Ramos (cell line): ENCODE measurements at regions not wholly inside any gene's neighbourhood (a gene's known extent, or its start where the extent isn't known, plus 50 kb on each side); places are given as distances from the start of the nearest gene placed in this dataset.

Experiments used
- in situ Hi-C: fragments of 300-500 bp; cut with MboI; formaldehyde crosslinking; loops from one replicate; pipeline ENCODE4 v1.14.3; 2022; ENCODE audit warnings: low sequenced_read_pairs; ENCODE audit not compliant: unreplicated experiment

DNA sequence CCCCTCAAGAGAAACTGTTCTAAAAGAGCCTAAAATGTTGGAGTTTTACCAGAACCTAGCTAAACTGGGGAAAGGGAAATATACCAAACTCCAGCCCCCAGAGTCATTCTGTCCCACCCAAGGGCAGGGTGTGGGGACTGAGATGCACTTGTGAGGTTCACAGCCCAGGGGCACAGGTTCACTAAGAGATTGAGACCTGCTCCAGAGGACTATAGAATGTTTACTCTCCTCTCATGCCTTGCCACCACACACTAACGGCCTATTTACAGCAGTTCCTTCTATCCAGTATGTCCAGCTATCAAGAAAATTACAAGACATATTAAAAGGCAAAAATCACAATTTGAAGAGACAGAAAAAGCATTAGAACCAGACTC is 60.6 kb upstream of the PARP11 start:
- in situ Hi-C loops, result no loop called here

DNA sequence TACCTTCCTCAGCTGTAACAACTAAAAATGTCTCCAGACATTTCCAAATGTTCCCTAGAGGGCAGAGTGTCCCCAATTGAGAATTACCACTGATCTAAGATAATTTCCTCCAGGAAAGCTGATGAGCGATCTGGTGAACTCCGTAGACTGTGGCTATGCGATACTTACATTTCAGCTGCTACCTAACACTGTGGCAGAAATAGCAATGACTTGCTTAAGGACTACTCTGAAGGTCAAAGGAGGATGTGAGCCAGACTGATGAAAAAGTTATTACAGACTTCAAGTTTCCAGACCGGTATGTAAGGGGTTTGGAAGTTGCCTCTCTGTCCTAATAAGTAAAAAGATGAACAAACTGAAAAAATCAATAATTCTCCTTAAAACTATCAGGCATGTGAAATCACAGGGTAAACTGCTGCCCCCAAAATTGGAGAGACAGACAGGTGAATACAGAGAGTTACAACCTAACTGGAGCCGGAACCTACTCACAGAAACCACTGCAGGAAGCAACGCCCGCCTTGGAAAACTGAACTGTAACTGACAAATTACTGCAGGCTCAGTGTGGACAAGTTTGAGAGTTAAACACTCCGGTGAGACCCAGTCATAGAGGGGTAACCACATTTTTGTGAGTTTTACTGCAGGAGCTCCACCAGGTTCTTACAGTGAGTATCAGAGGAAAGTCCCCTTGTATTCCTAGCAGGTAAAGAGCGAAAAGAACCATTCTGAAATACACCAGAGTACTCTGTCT is 60.0 kb upstream of the PARP11 start:
- in situ Hi-C loops, result no loop called here

DNA sequence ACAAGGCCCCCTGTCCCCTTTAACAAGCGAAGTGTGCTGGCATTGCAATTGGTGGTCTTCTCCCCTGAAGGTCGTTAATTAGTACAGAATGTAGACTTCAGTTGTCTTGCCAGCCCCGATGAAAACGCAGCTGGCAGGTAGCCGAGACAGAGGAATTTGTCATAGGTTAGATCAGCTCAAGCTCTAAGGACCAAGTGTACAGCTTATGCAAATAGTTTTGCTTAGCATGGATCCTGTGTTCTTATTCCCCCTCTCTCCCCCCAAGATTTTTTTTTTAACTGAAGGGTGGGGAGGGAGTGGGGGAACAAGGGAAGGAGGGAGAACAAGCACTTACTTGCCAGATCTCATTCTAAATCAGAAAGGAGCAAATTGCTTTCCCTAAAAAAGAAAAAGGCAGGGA is 58.6 kb upstream of the PARP11 start:
- in situ Hi-C loops, result no loop called here

DNA sequence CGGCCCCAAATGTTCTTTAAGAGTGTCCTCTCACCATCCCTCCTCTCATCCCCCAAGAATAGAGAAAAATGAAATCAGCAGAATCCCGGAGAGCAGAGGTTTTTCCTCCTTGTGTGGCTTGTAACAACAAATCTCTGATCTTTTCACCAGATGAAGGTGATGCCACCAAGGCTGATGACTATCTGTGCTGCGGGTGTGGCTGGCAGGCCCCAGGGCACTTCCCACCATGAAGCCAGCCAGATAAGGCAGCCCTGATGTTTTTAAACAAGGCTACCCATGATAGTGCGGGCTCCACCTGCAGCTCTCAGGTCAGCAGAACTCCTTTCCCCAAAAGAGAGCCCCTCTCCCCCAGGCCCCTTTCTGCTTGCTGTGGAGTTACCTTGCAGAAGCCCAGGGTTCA is 58.0 kb upstream of the PARP11 start:
- in situ Hi-C loops, result no loop called here

DNA sequence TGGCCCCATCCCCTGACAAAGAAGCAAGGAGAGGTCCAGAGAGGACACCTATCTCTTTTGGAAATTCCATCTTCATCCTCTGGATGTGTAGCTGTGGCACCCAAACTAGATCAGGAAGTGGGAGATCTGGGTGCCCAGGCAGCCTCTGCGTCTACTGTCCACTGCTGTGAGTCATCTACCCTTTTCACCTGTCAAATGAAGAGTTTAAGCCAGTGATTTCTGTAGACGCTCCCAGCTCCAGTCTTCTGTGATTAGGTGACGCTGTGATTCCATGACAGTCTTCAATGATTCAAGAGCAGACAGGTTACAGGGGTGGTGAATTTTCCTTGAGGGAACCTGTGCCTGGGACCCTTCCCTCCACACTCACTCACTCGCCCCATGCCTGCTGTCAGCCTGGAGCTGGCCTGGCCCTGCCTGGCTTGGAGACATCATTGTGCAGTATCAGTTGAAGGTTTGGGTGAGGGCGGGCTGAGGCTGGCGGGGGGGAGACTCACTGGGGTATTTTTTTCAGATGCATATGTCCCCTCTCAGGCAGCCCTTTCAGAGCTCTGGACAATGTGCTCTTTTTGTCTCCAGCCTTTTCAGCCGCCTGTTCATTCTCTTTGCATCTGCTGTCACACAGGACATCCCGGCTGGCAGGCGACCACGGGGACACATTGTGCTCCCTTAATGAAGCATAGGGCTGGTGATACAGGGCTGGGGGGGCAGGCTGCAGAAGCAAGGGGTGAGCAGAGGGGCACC is 56.8 kb upstream of the PARP11 start:
- in situ Hi-C loops, result no loop called here

- in situ Hi-C loops, result no loop called here
Measured at GRCh38 chr12:3928538-3929184, 55.5 kb upstream of the PARP11 start.

- in situ Hi-C loops, result no loop called here
Measured at GRCh38 chr12:3925621-3926020, 52.4 kb upstream of the PARP11 start.

- in situ Hi-C loops, result no loop called here
Measured at GRCh38 chr12:3924761-3925160, 51.6 kb upstream of the PARP11 start.

GRCh38 chr12:3923021-3923420 is 49.8 kb upstream of the PARP11 start:
- in situ Hi-C loops, result no loop called here
